ENCODE measurements at regions not wholly inside any gene's neighbourhood (a gene's known extent, or its start where the extent isn't known, plus 50 kb on each side); places are given as distances from the start of the nearest gene placed in this dataset.

DNA sequence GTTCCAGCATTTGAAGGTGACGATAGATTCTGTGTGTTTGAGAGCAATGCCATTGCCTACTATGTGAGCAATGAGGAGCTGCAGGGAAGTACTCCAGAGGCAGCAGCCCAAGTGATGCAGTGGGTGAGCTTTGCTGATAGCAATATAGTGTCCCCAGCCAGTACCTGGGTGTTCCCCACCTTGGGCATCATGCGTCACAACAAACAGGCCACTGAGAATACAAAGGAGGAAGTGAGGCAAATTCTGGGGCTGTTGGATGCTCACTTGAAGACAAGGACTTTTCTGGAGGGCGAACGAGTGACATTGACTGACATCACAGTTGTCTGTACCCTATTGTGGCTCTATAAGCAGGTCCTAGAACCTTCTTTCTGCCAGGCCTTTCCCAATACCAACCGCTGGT, 142.0 kb downstream of the PLS3 start:
- H3K18ac ChIP-seq (ENCODE audit: insufficient read length, low read depth, low read length) = no peak overlapping the region
- H4K20me1 ChIP-seq (ENCODE audit: control insufficient read depth, insufficient read depth, insufficient read length) = no peaks in the 10 kb centered on the region
- H3K4me2 ChIP-seq (ENCODE audit: insufficient read depth, insufficient read length, low read length) = no peak overlapping the region
- H2BK120ac ChIP-seq (ENCODE audit: low read depth, low read length, poor library complexity, severe bottlenecking) = no peak overlapping the region
- H2AK5ac ChIP-seq (ENCODE audit: insufficient read length, low read length) = no peak overlapping the region
- no peak overlapping the region for H4K91ac ChIP-seq (ENCODE audit: insufficient read length, low read depth, low read length)
- no CpG with 5 or more reads among the region's 5 CpGs for WGBS (ENCODE audit: extremely low coverage, insufficient read length, low lambda C conversion rate)
- Mint-ChIP-seq H3K4me3 (no peak overlapping the region), H3K36me3 (ENCODE audit: insufficient read depth in 1 of 3, low read depth in 3 of 3) (peaks cover 0 to 8% (median 6%) of the 10 kb centered on the region in 3 experiments; a peak in 4 of 7 replicates), H3K9me3 (no peaks in the 10 kb centered on the region; a peak in 2 of 5 replicates), H3K27me3 (ENCODE audit: low read depth) (peaks cover 1% of the 10 kb centered on the region; the same call in 1 of the 2 replicates), H3K27ac (peak overlapping the region in 1 of 3 experiments; percentile 5; a peak in 1 of 7 replicates), H3K4me1 (peaks cover 12 to 19% of the 10 kb centered on the region in 2 experiments)
- H2AFZ ChIP-seq (ENCODE audit: low read length) = no peak overlapping the region
- no peak overlapping the region for H2BK12ac ChIP-seq (ENCODE audit: insufficient read length, low read depth, low read length)
- no peak overlapping the region for H3T11ph ChIP-seq (ENCODE audit: low read length)
- H3K23ac ChIP-seq (ENCODE audit: insufficient read length, low read depth, low read length) = no peak overlapping the region
- TF ChIP-seq, protein P1, sequence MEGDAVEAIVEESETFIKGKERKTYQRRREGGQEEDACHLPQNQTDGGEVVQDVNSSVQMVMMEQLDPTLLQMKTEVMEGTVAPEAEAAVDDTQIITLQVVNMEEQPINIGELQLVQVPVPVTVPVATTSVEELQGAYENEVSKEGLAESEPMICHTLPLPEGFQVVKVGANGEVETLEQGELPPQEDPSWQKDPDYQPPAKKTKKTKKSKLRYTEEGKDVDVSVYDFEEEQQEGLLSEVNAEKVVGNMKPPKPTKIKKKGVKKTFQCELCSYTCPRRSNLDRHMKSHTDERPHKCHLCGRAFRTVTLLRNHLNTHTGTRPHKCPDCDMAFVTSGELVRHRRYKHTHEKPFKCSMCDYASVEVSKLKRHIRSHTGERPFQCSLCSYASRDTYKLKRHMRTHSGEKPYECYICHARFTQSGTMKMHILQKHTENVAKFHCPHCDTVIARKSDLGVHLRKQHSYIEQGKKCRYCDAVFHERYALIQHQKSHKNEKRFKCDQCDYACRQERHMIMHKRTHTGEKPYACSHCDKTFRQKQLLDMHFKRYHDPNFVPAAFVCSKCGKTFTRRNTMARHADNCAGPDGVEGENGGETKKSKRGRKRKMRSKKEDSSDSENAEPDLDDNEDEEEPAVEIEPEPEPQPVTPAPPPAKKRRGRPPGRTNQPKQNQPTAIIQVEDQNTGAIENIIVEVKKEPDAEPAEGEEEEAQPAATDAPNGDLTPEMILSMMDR (conservative IDR thresholded peaks at IDR 0.05) = no peak
- no peak overlapping the region for H2BK15ac ChIP-seq (ENCODE audit: low read depth, low read length)
- no peaks in the 10 kb centered on the region for H3K9me3 ChIP-seq (ENCODE audit: control insufficient read depth, low read depth, low read length)
- H3K79me1 ChIP-seq (ENCODE audit: insufficient read depth, low read depth, low read length, poor library complexity, severe bottlenecking) = no peaks in the 10 kb centered on the region
- no peak overlapping the region for H2BK5ac ChIP-seq (ENCODE audit: insufficient read length, low read length)
- H3K9ac ChIP-seq (ENCODE audit: extremely low read depth, insufficient read length, low read length) = no peak overlapping the region
- no peak overlapping the region for H4K5ac ChIP-seq (ENCODE audit: insufficient read length, low read depth, low read length)
- no peaks in the 10 kb centered on the region for H3K27me3 ChIP-seq (ENCODE audit: insufficient read depth, low read length)
- H3K27ac ChIP-seq (ENCODE audit: insufficient read length, low read depth, low read length) = no peak overlapping the region
- no peak overlapping the region for H4K8ac ChIP-seq (replicated peaks; ENCODE audit: insufficient read length, low read depth, low read length)
- no peak overlapping the region for H3K56ac ChIP-seq (ENCODE audit: insufficient read length, low read depth, low read length)
- no peak overlapping the region for H2BK20ac ChIP-seq (ENCODE audit: low read depth, low read length, poor library complexity, severe bottlenecking)
- no peak for DNase-seq
- no peaks in the 10 kb centered on the region for H3K23me2 ChIP-seq (ENCODE audit: insufficient read length, low read depth, low read length, poor library complexity, severe bottlenecking)
- no peak overlapping the region for H3K14ac ChIP-seq (ENCODE audit: insufficient read depth, low read length)
- no peak overlapping the region for H3K4ac ChIP-seq (ENCODE audit: low read depth, low read length)
- H3K4me1 ChIP-seq (ENCODE audit: insufficient read depth, low read length) = no peaks in the 10 kb centered on the region; the same call in 1 of the 2 replicates
- no peaks in the 10 kb centered on the region for H3K79me2 ChIP-seq (ENCODE audit: insufficient read depth, low read length)

Data from H9 (cell line).